ENCODE measurements at regions not wholly inside any gene's neighbourhood (a gene's known extent, or its start where the extent isn't known, plus 50 kb on each side); places are given as distances from the start of the nearest gene placed in this dataset.
A peak's percentile ranks its signal among the peaks of the same experiment; 100 is the strongest.

DNA sequence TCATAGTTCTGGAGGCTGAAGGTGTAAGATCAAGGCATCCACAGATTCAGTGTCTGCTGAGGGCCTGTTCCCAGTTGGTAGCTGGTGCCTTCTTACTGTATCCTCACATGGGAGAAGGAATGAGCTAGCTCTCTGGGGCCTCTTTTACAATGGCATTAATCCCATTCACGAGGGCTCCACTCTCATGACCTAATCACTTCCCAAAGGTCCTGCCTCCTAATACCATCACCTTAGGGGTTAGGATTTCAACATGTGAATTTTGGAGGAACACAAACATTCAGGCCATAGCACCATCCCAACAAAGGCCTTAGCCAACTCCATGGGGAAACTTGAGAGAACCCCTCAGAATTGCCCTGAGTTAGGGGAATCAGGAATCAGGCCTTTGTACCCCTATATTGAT lies 66.1 kb upstream of the CREB5 start:
- Histone ChIP-seq H3K36me3 (ENCODE audit: control insufficient read depth, insufficient read depth, low read length) (no peaks in the 10 kb centered on the region), H3K27me3 (ENCODE audit: control insufficient read depth, insufficient read depth, low read length) (no peaks in the 10 kb centered on the region), H3K4me1 (ENCODE audit: control insufficient read depth, insufficient read depth, low read length) (peaks cover 2% of the 10 kb centered on the region), H3K27ac (ENCODE audit: low read depth, low read length) (no peak overlapping the region), H3K9ac (ENCODE audit: low read length) (no peak overlapping the region), H3K4me3 (ENCODE audit: low read length) (no peak overlapping the region)

DNA sequence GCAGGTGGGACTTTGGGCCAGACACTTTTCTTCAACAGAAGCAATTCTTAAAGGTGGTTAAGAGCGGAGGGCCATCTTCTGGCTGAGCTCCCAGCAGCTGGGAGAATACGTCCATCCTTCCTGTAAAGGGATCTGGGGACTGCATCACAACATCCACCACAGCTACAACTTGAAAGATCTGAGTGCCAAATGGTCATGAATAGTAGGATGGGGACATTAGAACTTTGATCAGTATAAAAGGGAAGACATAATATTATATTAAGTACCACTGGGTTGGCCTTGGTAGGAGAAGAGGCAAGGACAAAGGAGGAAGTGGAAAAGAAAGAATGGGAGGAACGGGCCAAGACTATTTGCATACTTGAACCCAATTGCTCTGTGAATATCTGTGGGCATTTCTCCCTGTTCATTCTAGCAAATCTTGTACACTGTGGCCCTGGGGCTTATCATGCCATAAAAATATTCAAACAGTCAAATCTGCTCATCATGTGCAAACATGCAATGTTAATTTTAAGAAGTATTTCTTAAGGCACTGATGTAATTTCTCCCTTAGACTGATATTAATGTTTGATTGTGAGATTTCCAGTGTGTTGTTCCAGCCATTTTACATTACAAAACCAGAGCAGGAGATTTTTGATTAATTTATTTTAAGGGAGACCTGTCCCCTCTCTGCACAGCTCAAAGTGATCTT lies 65.5 kb upstream of the CREB5 start:
- Histone ChIP-seq H3K36me3 (ENCODE audit: control insufficient read depth, insufficient read depth, low read length) (no peaks in the 10 kb centered on the region), H3K27me3 (ENCODE audit: control insufficient read depth, insufficient read depth, low read length) (no peaks in the 10 kb centered on the region), H3K9ac (ENCODE audit: low read length) (no peak overlapping the region), H3K27ac (ENCODE audit: low read depth, low read length) (no peak overlapping the region), H3K4me3 (ENCODE audit: low read length) (no peak overlapping the region), H3K4me1 (ENCODE audit: control insufficient read depth, insufficient read depth, low read length) (peaks cover 2% of the 10 kb centered on the region)

DNA sequence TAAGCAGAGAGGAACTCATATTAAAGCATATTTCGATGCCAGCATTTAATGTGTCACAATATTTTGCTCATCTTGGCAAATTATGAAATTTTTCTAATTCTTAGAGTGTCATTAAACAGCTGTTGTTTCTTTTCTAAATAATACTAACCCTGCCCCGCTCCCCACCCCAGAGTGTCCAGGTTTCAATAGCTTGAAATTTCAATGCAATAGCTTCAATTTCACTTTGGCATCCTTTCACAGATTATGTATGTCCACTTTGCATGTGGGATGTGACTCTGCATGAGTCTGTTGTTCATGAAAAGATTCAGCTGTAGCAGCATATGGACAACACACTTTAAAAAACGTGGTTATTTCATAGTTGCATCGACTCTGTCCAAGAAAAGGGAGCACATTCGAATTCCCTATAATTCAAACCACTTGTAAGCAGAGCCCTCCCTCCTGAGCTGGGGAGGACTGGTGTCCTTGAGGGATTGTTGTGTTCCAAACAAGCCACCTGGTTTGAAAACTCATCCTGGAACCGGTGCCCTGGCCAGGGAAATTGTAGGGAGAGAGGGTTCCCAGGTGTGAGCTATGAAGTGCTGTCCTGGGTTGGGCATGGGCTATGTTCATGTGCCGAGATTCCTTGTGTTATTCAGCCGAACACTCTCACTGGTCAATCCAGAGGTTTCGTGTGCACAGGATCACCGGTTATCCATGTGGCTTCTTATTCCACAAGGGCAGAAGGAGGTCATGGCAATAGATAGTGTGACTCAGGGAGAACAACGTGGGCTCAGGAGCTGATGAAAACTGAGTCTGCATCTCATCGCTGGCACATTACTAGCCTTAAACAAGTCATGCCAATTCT lies 64.6 kb upstream of the CREB5 start:
- no peak overlapping the region for H3K4me3 ChIP-seq (ENCODE audit: low read length)
- H3K4me1 ChIP-seq (ENCODE audit: control insufficient read depth, insufficient read depth, low read length): peaks cover 2% of the 10 kb centered on the region
- H3K27ac ChIP-seq (ENCODE audit: low read depth, low read length): peak overlapping the region; percentile 6
- H3K27me3 ChIP-seq (ENCODE audit: control insufficient read depth, insufficient read depth, low read length): no peaks in the 10 kb centered on the region
- no peaks in the 10 kb centered on the region for H3K36me3 ChIP-seq (ENCODE audit: control insufficient read depth, insufficient read depth, low read length)
- H3K9ac ChIP-seq (ENCODE audit: low read length): no peak overlapping the region

DNA sequence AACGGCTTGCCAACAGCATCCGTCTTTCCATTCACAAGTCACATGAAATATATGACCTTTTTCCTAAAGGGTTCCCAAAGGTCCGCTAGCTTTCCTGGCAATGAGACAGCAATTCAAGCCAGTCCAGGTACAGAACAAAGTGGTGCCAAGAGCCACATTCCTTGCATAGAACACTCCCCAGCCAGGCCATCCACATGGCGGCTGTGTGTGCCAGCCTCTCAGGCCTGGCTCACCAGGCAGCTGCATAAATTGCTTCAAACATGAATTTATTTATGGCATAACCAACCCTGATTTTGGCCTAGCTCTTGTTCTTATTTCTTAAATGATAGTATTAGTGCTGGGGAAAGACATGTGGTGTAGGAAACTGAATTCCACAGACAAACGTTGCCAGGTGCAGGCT lies 63.7 kb upstream of the CREB5 start:
- Histone ChIP-seq H3K27ac (ENCODE audit: low read depth, low read length) (no peak overlapping the region), H3K9ac (ENCODE audit: low read length) (no peak overlapping the region), H3K4me1 (ENCODE audit: control insufficient read depth, insufficient read depth, low read length) (peaks cover 2% of the 10 kb centered on the region), H3K4me3 (ENCODE audit: low read length) (no peak overlapping the region), H3K36me3 (ENCODE audit: control insufficient read depth, insufficient read depth, low read length) (no peaks in the 10 kb centered on the region), H3K27me3 (ENCODE audit: control insufficient read depth, insufficient read depth, low read length) (no peaks in the 10 kb centered on the region)

DNA sequence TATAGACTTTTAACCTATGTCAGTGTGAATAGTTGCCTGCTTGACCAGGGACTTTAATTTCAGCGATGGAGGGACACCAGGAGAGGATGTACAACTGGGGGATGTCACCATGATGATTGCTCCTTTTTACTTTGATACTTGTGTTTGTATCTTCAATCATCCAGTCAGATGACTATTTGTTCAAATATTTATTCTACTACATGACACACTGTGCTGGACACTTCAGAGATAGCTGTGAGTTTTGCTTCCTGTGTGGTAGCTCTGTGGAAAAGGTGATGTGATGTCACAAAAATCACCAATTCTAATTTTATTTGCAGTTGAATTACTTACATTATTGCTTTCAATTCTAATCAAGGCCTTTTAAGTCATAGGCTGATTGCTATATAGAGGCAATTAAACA lies 62.7 kb upstream of the CREB5 start:
- no peak overlapping the region for H3K4me3 ChIP-seq (ENCODE audit: low read length)

DNA sequence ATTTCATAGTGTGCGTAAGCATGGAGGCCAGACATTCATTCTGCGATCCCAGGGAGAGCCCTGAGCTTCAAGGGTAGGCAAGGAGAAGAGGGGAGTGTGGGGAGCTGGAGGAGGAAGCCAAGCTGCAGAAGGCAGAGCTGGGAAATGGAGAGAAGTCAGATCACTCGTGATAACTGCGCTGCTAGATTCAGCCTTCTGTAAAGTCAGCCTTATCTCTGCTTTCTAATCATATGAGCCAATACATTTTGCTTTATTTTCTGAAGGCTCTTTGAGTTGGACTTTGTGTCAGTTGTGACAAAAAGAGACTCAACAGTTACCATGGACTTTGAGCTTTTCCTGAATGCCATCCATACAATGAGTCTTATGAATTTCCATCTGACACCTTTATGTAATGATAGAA lies 61.7 kb upstream of the CREB5 start:
- Histone ChIP-seq H3K27ac (ENCODE audit: low read depth, low read length) (no peak overlapping the region), H3K9ac (ENCODE audit: low read length) (no peak overlapping the region), H3K4me3 (ENCODE audit: low read length) (no peak overlapping the region), H3K36me3 (ENCODE audit: control insufficient read depth, insufficient read depth, low read length) (no peaks in the 10 kb centered on the region), H3K27me3 (ENCODE audit: control insufficient read depth, insufficient read depth, low read length) (no peaks in the 10 kb centered on the region), H3K4me1 (ENCODE audit: control insufficient read depth, insufficient read depth, low read length) (peaks cover 2% of the 10 kb centered on the region)

More for the DNA sequence above, 62.7 kb upstream of the CREB5 start:
- H3K4me1 ChIP-seq (ENCODE audit: control insufficient read depth, insufficient read depth, low read length): peaks cover 2% of the 10 kb centered on the region
- H3K27me3 ChIP-seq (ENCODE audit: control insufficient read depth, insufficient read depth, low read length): no peaks in the 10 kb centered on the region
- H3K36me3 ChIP-seq (ENCODE audit: control insufficient read depth, insufficient read depth, low read length): no peaks in the 10 kb centered on the region
- no peak overlapping the region for H3K27ac ChIP-seq (ENCODE audit: low read depth, low read length)
- no peak overlapping the region for H3K9ac ChIP-seq (ENCODE audit: low read length)

DNA sequence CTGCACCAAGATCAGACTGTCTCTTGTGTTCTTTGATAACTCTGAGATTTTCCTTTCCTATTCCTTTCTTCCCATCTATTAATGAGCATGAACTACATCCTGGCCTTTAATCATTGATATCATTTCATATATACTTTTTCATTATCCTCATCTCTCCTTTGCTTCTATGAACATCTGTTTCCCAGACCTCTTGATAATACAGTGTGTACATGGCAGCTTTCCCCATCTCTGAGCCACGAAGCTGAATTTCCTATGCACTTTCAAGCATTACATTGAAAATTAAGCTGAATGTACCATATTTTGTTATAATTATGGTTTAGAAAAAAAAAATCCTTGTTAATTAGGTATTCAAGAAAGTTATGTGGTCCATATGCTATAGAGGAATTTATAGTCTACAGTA lies 60.9 kb upstream of the CREB5 start:
- Histone ChIP-seq H3K4me3 (ENCODE audit: low read length) (no peak overlapping the region), H3K4me1 (ENCODE audit: control insufficient read depth, insufficient read depth, low read length) (peaks cover 2% of the 10 kb centered on the region), H3K27ac (ENCODE audit: low read depth, low read length) (no peak overlapping the region), H3K36me3 (ENCODE audit: control insufficient read depth, insufficient read depth, low read length) (no peaks in the 10 kb centered on the region), H3K9ac (ENCODE audit: low read length) (no peak overlapping the region), H3K27me3 (ENCODE audit: control insufficient read depth, insufficient read depth, low read length) (no peaks in the 10 kb centered on the region)

DNA sequence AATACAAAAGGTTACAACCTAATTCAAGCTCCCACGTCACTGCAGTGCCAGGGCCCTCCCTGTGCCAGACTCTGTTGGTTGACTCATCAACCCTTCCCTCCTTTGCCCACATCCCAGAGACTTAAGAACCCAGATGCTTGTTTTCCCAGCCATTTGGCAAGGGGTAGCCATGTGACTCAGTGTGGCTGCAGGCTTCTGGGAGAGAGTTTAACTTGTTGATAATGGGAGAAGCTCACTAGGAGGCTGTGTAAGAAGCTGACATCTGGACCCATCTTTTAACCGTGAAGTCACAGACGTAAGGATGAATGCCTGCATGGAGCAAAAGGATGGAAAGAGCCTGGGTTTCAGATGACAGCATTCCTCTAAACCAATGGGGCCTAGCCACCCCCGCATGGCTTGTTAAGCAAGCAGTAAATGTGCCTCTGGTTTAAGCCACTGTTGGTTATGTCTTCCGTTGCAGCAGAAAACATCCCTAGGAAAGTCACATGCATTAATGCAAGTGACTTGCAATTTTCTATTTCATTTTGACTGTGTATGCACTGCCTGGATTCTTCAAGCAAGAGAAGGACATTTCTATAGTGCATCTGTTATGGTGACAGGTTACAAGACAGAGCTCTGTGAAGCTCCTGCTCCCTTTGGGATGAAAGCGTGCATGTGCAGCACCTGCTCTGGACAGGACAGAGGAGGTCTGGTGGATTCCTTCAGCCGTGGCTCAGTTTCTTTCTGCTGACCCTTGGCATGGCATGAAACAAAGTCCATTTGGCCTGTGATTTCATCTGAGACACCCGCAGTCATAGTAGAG lies 57.5 kb upstream of the CREB5 start:
- Histone ChIP-seq H3K36me3 (ENCODE audit: control insufficient read depth, insufficient read depth, low read length) (no peaks in the 10 kb centered on the region), H3K9ac (ENCODE audit: low read length) (no peak overlapping the region), H3K4me3 (ENCODE audit: low read length) (no peak overlapping the region), H3K4me1 (ENCODE audit: control insufficient read depth, insufficient read depth, low read length) (no peaks in the 10 kb centered on the region), H3K27ac (ENCODE audit: low read depth, low read length) (no peak overlapping the region), H3K27me3 (ENCODE audit: control insufficient read depth, insufficient read depth, low read length) (no peaks in the 10 kb centered on the region)

DNA sequence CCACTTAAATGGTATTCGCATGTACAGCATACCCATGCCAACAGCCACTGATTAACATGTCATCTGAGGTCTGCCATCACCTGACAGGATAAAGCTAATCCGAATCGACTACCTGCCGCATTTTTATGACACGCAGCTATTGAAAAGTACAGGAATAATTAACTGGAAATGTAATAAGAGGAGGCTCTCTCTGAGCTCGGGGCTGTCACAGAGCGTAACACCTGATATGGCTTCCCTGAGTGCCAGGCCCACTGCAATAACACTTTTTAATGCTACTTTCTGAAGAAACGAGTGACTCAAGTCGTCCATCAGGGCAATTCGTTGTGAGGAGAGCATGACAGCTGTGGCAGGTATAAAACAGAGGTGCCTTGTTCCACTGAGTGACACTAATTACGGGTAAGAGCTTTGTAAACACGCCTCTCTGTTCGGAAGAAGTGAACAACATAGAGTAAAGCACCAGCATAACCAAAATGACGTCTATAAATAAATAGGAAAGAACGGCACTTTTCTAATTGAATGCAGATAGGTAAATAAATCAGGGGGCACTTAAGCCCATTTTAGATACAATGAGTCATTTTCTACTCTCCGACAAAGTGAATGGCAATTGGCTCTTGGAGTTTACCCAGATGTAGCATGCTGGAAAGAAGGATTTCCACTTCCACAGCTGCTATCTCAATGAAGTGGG lies 56.5 kb upstream of the CREB5 start:
- no peaks in the 10 kb centered on the region for H3K27me3 ChIP-seq (ENCODE audit: control insufficient read depth, insufficient read depth, low read length)
- no peak overlapping the region for H3K4me3 ChIP-seq (ENCODE audit: low read length)
- no peaks in the 10 kb centered on the region for H3K4me1 ChIP-seq (ENCODE audit: control insufficient read depth, insufficient read depth, low read length)
- no peak overlapping the region for H3K27ac ChIP-seq (ENCODE audit: low read depth, low read length)
- no peaks in the 10 kb centered on the region for H3K36me3 ChIP-seq (ENCODE audit: control insufficient read depth, insufficient read depth, low read length)
- no peak overlapping the region for H3K9ac ChIP-seq (ENCODE audit: low read length)

DNA sequence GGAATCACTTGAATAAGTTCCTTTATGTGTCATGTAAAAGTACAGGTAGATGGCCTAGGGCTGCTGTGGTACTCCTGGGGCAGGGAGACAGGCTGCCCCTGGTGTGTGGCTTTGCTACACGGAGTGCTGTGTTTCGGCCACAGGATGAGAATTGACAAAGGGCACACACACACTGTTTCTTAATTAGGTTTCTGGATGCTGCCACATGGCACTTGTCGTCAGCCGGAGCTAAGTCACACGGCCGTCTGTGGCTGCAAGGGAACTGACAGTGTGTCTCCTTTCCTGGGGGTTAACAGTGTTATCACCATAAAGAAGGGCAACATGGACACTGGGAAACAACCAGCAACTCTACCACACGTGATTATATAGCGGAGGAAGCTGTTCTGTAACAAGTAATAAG lies 55.7 kb upstream of the CREB5 start:
- H3K9ac ChIP-seq (ENCODE audit: low read length): no peak overlapping the region
- H3K4me1 ChIP-seq (ENCODE audit: control insufficient read depth, insufficient read depth, low read length): no peaks in the 10 kb centered on the region
- no peak overlapping the region for H3K27ac ChIP-seq (ENCODE audit: low read depth, low read length)
- H3K4me3 ChIP-seq (ENCODE audit: low read length): no peak overlapping the region
- H3K27me3 ChIP-seq (ENCODE audit: control insufficient read depth, insufficient read depth, low read length): no peaks in the 10 kb centered on the region
- H3K36me3 ChIP-seq (ENCODE audit: control insufficient read depth, insufficient read depth, low read length): no peaks in the 10 kb centered on the region

DNA sequence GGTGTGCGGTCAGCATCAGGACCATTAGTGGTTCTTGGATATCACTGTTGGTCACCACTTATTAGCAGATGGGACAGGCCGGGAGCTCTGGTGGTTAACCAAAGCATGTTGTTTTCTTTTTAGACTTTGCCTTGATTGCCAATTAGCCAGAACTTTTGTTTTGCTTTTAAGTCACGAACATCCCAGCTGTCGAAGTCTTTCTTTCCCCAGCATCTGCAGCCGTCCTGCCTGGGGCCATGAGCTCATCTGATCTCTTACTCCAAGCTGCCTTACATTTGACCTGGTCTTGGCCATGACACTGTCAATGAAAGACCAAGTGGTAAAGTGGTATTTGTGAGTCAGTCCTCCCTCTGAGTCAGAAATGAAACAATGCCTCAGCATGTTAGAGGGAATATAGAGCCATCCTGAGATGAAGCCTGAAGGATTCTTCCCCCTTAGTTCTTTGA lies 53.9 kb upstream of the CREB5 start:
- Histone ChIP-seq H3K4me1 (ENCODE audit: control insufficient read depth, insufficient read depth, low read length) (no peaks in the 10 kb centered on the region), H3K36me3 (ENCODE audit: control insufficient read depth, insufficient read depth, low read length) (no peaks in the 10 kb centered on the region), H3K9ac (ENCODE audit: low read length) (no peak overlapping the region), H3K4me3 (ENCODE audit: low read length) (no peak overlapping the region), H3K27ac (ENCODE audit: low read depth, low read length) (no peak overlapping the region), H3K27me3 (ENCODE audit: control insufficient read depth, insufficient read depth, low read length) (no peaks in the 10 kb centered on the region)

DNA sequence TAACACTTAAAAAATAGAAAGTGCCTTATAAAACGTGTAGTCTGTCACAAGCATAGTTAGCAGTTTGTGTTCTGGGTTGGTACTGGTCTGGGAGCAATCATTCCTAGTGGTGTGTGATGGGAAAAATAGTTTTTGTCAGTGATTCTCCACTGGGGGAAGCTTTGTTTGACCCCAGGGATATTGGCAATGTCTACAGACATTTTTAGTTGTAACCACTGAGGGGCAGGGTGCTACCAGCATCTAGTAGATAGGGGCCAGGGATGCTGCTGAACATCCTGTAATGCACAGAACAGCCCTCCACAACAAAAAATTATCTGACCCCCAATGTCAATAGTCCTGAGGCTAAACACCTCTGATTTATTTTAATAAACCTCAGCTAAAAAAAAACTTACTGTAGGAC lies 51.6 kb upstream of the CREB5 start:
- no peaks in the 10 kb centered on the region for H3K27me3 ChIP-seq (ENCODE audit: control insufficient read depth, insufficient read depth, low read length)
- H3K4me3 ChIP-seq (ENCODE audit: low read length): no peak overlapping the region
- no peaks in the 10 kb centered on the region for H3K36me3 ChIP-seq (ENCODE audit: control insufficient read depth, insufficient read depth, low read length)
- H3K9ac ChIP-seq (ENCODE audit: low read length): no peak overlapping the region
- no peaks in the 10 kb centered on the region for H3K4me1 ChIP-seq (ENCODE audit: control insufficient read depth, insufficient read depth, low read length)
- H3K27ac ChIP-seq (ENCODE audit: low read depth, low read length): no peak overlapping the region
